CD4-positive, alpha-beta T cell treated with Interferon alpha-2 for 1 hour (primary cell): ENCODE measurements at regions not wholly inside any gene's neighbourhood (a gene's known extent, or its start where the extent isn't known, plus 50 kb on each side); places are given as distances from the start of the nearest gene placed in this dataset.
"Not testable (repeated sequence)": the region's sequence is repeated elsewhere in the genome, so short reads cannot be mapped to it uniquely, and the experiment has no call there.

Source experiments
- DNase-seq, 2 donors: peaks; one replicate each; pipeline ENCODE4 v3.0.0-alpha.2; 2020 to 2022

GRCh38 chr10:123323884-123324283 is 169.7 kb downstream of the BUB3 start:
- no peak for DNase-seq

DNA sequence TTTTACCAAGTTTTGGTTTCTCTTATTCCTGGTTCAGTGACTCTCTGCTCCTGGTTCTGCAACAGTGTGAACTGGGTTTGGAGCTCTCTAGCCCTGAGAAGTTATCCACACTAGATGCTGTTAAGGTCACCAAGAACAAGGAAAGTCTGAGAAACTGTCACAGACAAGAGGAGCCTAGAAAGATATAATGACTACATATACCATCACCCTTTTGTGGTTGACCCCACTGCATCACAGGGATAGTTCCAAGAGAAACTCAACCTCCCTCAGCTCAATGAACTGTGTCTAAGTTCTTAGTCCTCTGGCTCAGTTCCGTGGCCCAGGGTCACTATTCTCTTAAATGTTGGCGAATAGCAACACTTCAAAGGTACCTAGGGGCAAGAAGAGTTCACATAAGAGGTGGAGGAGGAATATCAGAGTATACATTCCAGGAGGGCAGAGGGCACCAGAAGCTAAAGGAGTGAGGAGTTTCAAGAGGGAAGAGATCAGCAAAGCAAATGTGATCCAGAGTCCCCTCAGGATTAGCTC is 171.5 kb downstream of the BUB3 start:
- DNase-seq = no peak

GRCh38 chr10:123326674-123327073 is 172.5 kb downstream of the BUB3 start:
- DNase-seq = no peak

GRCh38 chr10:123327450-123327849 is 173.2 kb downstream of the BUB3 start:
- DNase-seq = no peak

- no peak for DNase-seq
These were observed 173.7 kb downstream of the BUB3 start for GRCh38 chr10:123327896-123328295.

DNA sequence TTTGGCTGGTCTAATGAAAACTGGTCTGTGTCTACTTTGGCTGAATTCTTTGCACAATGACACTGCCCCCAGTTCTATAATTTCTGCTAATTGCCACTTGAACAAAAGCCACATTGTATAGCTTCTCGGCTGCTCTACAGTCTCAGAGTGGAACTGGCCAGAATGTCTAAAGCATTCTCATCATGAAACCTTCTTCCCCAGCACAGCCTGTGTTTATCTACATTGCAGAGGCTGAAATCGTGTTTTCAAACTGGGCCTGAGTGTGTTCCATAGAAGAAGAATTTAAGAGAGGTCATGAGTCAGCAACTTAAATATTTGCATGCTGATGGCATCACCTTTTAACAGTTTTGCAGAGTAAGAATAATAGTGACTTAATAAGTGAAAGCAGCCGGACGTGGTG is 177.2 kb downstream of the BUB3 start:
- no peak for DNase-seq

DNA sequence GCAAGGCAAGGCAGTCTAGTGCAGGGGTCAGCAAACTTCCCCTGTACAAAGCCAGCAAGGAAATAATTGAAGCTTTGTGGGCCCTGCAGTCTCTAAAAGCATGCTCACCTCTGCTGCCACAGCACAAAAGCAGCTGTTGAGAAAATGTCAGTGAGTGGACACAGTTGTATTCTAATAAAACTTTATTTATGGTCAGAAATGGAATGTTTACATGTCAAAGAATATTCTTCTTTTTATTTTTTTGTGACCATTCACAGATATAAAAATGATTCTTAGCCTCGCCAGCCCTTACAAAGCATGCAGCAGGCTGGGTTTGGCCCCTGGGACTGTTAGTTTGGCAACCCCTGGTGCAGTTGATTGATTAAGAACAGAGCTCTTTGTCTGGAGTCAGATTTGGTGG is 192.4 kb downstream of the BUB3 start:
- no peak for DNase-seq

DNA sequence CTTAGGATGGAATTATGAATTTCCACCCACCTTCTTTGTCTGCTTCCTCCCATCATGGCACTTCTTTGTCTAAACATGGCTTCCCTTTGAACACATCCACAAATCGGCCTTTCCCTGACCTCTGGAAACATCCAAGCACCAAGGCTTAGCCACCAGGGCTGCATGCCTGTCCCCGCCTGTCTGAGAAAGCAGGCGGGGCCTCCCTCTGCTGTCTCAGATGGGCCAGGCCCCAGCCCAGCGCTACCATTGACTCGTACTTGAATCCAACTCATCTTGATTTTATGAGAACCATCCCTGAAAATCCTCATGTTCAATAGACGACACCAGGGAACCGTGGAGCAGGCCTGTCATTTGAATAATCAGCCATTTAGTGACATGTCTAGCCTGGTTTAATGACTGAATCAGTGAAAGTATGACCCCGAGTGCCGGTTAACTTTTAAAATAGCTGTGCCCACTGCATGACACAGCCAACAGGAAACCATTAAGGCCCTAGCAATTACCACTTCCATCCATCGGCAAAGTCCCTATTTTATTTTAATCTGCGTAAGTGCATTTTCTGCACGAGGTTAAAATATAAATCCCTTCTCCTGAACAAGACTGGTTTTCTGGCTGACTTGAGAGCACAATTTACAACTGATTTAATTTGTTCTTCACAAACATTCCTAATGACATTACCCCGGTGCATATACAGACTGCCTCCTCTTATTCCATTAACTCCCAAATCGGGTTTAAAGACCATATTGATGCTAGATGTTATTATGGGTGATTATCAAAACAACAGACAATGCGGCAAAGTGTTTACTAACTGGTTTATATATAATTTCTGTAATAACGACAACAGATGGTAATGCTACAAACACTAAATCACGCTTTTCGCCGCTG is 194.7 kb downstream of the BUB3 start:
- DNase-seq = no peak

DNA sequence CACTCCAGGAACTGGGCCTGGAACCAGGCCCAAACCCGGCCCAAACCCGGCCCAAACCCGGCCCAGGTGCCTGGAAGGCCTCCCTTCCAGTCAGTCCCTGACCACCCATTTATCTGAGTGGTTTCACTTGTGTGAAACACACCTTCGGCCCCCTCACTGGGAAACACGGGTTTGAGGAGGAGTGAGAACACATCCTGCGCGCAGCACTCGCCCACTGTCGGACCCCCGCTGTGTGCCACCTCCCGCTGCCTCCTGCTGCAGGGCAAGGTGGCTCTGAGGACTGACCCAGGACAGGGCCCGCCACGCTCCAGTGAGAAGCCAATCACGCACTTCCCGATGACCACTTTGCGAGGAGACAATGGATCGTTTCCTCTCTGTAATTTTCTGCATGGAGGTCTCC is 197.5 kb downstream of the BUB3 start:
- DNase-seq = no peak

DNA sequence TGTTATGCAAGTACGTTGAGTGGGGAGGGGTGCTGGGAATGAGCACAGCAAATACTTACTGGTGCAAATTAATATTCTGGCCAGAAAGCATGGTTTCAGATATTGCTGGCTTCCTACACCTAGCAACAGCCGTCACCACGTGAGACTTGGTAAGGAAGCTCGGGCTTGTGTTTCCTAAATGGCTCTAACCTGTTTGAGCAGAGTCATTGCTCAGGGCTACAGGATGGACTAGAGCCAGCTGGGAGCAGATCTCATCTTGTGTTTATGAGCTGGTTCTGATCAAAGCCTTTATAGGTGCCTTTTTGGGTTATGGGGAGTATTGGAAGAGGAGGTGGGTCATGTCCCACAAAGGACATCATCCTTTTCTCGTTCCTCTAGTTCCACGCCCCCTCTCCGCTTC is 200.3 kb downstream of the BUB3 start:
- DNase-seq = no peak

GRCh38 chr10:123355748-123356481 is 201.7 kb downstream of the BUB3 start:
- no peak for DNase-seq

GRCh38 chr10:123356799-123357198 is 202.6 kb downstream of the BUB3 start:
- DNase-seq = no peak

- no peak for DNase-seq
These were observed 203.3 kb downstream of the BUB3 start for GRCh38 chr10:123357421-123357930.

DNA sequence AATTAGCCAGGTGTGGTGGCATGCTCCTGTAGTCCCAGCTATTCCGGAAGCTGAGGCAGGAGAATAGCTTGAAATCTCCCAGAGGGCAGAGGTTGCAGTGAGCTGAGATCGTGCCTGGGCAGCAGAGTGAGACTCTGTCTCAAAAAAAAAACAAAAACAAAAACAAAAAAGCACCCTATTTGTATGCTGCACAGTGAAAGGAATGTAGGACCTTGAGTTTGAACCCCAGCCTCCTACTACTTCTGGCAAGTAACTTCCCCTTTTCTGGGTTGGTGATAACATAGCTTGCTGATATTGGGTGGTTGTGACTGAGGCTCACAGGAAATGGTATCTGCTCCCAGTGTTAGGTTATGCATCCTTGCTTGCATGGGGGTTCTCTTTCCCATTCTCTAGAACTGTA is 205.3 kb downstream of the BUB3 start:
- no peak for DNase-seq

- DNase-seq = no peak
These were observed 207.6 kb downstream of the BUB3 start for GRCh38 chr10:123361832-123362231.

- DNase-seq = no peak
These were observed 213.0 kb downstream of the BUB3 start for GRCh38 chr10:123367195-123367594.

- not testable (repeated sequence) for DNase-seq
These were observed 217.4 kb downstream of the BUB3 start for GRCh38 chr10:123371626-123372025.

DNA sequence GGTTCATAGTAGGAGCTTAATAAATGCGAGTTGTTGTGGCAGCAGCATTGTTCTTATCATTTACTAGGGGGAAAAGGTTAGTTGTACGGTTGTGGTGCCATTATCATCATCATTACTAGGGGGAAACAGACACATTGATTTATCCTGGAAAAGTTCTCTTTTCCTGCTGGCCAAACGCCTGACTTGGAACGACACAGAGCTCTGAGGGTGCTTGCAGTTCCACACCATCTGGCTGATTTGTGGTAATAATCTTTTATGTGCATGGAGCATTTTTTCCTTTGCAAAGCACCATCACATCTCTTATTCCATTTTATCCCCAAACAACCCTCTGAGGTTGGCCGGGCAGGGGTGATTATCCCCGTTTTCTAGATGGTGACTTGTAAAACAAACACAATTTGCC is 219.4 kb downstream of the BUB3 start:
- no peak for DNase-seq

DNA sequence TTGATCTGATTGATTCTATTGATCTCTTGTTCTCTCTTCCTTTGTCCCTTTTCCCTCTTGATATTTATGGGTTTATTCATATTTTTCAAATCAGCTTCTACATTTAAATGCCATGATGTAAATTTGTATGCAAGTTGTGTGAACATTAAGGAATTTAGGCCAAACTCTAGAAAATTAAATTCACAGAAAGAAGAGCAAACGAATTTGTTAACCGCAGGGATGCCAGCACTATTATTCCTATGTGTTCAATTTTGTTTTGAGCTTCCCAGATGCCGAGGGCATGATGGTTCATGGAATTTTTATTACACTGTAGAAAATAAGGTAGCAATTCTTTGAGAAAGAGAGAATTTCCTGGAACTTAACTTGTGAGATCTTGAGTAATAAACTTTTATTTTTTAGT is 220.9 kb downstream of the BUB3 start:
- no peak for DNase-seq

DNA sequence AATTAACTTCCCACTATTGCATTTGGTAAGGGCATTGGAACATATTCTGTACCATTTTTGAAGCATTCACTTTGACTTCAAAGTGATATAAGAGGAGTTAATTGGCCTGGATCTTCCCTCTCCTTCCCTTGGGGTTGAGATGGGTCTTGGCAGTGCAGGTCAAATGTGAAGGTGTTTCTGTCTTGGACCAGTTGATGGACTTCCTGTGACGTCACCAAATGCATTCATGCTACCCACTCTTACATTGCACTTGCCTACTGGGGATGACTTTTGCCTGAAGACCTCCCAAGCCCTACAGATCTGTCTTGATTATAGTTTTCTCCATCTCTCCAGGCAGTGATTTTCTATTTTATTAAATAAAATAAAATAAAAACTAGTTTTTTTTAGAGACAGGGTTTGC is 221.5 kb downstream of the BUB3 start:
- no peak for DNase-seq

GRCh38 chr10:123377883-123378282 is 223.7 kb downstream of the BUB3 start:
- no peak for DNase-seq

DNA sequence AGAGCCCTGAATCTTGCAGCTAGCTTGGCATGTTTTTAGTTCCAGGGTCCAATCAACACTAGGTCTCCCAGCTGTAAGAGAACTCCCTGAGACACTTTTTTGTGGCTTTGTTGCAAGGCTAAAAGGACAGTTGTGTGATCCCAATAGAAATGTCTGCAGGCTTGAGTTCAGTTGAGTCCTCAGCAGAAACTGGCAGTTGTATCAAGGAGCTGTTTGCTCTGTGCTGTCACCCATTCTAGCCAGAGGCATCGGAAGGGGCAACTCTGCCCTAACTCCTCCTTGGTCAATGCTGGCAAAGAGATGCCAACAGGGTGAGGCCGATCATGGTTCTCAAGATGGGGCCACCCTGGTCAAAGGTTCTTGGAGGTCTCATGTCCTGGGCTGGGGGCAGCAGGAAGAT is 224.1 kb downstream of the BUB3 start:
- DNase-seq = no peak

DNA sequence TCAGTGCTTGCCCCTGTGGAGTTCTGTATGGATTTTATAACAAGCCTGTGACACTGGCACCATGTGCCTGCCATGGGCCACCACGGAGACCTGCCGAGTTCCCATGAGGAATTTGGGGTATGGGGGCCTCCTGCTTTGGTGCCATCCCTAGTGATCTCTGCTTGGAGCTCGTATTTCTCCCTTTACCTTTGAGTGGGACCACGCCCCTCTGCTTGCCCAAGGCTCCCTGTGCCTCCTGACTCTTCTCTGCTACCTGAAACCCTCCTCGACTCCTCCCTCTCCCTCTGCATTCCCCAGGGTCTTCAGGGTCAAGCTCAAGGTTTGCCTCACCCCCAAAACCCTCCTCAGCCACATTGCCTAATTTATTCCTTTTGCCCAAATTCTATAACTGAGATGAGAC is 225.0 kb downstream of the BUB3 start:
- no peak for DNase-seq
